ENCODE measurements at regions not wholly inside any gene's neighbourhood (a gene's known extent, or its start where the extent isn't known, plus 50 kb on each side); places are given as distances from the start of the nearest gene placed in this dataset.
"Not testable (repeated sequence)": the region's sequence is repeated elsewhere in the genome, so short reads cannot be mapped to it uniquely, and the experiment has no call there.

- in situ Hi-C loops (cut with MboI; ENCODE audit: low pct_unique_long_range_greater_than_20kb in 2 of 9, low sequenced_read_pairs in 9 of 9, unreplicated experiment in 9 of 9) = no loop called here
- no peak for ATAC-seq (replicated peaks in 6 of 8)
- Histone ChIP-seq H3K27ac (no peak overlapping the region), H3K4me3 (no peak overlapping the region), H3K4me1 (replicated peaks in 1 of 2) (peaks cover 4 to 16% of the 10 kb centered on the region in 2 donors)
- WGBS, 10 experiments = 43 to 100% (median 86%) methylated on average over 1 to 5 of the region's 5 CpGs; no CpG with 5 or more reads in 4 of the 10 experiments
Measured at GRCh38 chr6:163735076-163735475, 320.6 kb downstream of the QKI start.

- Histone ChIP-seq H3K4me3 (no peak overlapping the region), H3K27ac (no peak overlapping the region), H3K4me1 (replicated peaks in 1 of 2) (peaks cover 4 to 16% of the 10 kb centered on the region in 2 donors)
- in situ Hi-C loops (cut with MboI; ENCODE audit: low pct_unique_long_range_greater_than_20kb in 2 of 9, low sequenced_read_pairs in 9 of 9, unreplicated experiment in 9 of 9) = no loop called here
- WGBS, 10 experiments = 71 to 100% (median 87%) methylated on average over 1 to 2 of the region's 2 CpGs; no CpG with 5 or more reads in 4 of the 10 experiments
- ATAC-seq (replicated peaks in 6 of 8) = no peak
Measured at GRCh38 chr6:163733061-163733460, 318.5 kb downstream of the QKI start.

GRCh38 chr6:163732479-163732878, 318.0 kb downstream of the QKI start:
- ATAC-seq (replicated peaks in 6 of 8) = no peak
- in situ Hi-C loops (cut with MboI; ENCODE audit: low pct_unique_long_range_greater_than_20kb in 2 of 9, low sequenced_read_pairs in 9 of 9, unreplicated experiment in 9 of 9) = no loop called here
- 7 to 93% (median 65%) methylated on average over 1 to 3 of the region's 3 CpGs for WGBS, 10 experiments

GRCh38 chr6:163732014-163732351, 317.5 kb downstream of the QKI start:
- H3K4me3 ChIP-seq; H3K27ac ChIP-seq; in situ Hi-C loops (cut with MboI; ENCODE audit: low pct_unique_long_range_greater_than_20kb in 2 of 9, low sequenced_read_pairs in 9 of 9, unreplicated experiment in 9 of 9); ATAC-seq (replicated peaks in 6 of 8): not testable (repeated sequence)
- peaks cover 4 to 16% of the 10 kb centered on the region in 2 donors for H3K4me1 ChIP-seq (replicated peaks in 1 of 2)
- 73 to 100% (median 95%) methylated on average over 1 to 9 of the region's 9 CpGs; no CpG with 5 or more reads in 3 of the 10 experiments for WGBS, 10 experiments

More at GRCh38 chr6:163732479-163732878, 318.0 kb downstream of the QKI start:
- H3K4me1 ChIP-seq (replicated peaks in 1 of 2) = peaks cover 4 to 16% of the 10 kb centered on the region in 2 donors
- H3K27ac ChIP-seq = no peak overlapping the region
- no peak overlapping the region for H3K4me3 ChIP-seq

- peaks cover 4 to 16% of the 10 kb centered on the region in 2 donors for H3K4me1 ChIP-seq (replicated peaks in 1 of 2)
- no peak overlapping the region for H3K27ac ChIP-seq
- WGBS, 10 experiments = 0 to 95% (median 88%) methylated on average over 1 to 9 of the region's 10 CpGs; no CpG with 5 or more reads in 3 of the 10 experiments
- peak in 5 of 8 experiments; percentile 73 to 94 (median 87) for ATAC-seq (replicated peaks in 6 of 8)
- in situ Hi-C loops (cut with MboI; ENCODE audit: low pct_unique_long_range_greater_than_20kb in 2 of 9, low sequenced_read_pairs in 9 of 9, unreplicated experiment in 9 of 9) = no loop called here
- H3K4me3 ChIP-seq = no peak overlapping the region
Measured at GRCh38 chr6:163731215-163732013, 316.9 kb downstream of the QKI start.

- ATAC-seq (replicated peaks in 6 of 8) = peak in 2 of 8 experiments; percentile 9 to 19
- peak overlapping the region in 1 of 2 donors; percentile 8 for H3K27ac ChIP-seq
Measured at GRCh38 chr6:163730246-163731210, 316.0 kb downstream of the QKI start.

GRCh38 chr6:163729127-163729872, 314.8 kb downstream of the QKI start:
- in situ Hi-C loops (cut with MboI; ENCODE audit: low pct_unique_long_range_greater_than_20kb in 2 of 9, low sequenced_read_pairs in 9 of 9, unreplicated experiment in 9 of 9) = no loop called here

More at GRCh38 chr6:163730246-163731210, 316.0 kb downstream of the QKI start:
- Histone ChIP-seq H3K4me3 (no peak overlapping the region), H3K4me1 (replicated peaks in 1 of 2) (peaks cover 9 to 14% of the 10 kb centered on the region in 2 donors)
- WGBS, 10 experiments = 87 to 100% (median 94%) methylated on average over 1 to 9 of the region's 21 CpGs; no CpG with 5 or more reads in 7 of the 10 experiments
- in situ Hi-C loops (cut with MboI; ENCODE audit: low pct_unique_long_range_greater_than_20kb in 2 of 9, low sequenced_read_pairs in 9 of 9, unreplicated experiment in 9 of 9) = no loop called here

GRCh38 chr6:163728442-163729126, 314.1 kb downstream of the QKI start:
- peaks cover 9 to 14% of the 10 kb centered on the region in 2 donors for H3K4me1 ChIP-seq (replicated peaks in 1 of 2)
- H3K4me3 ChIP-seq = no peak overlapping the region
- in situ Hi-C loops (cut with MboI; ENCODE audit: low pct_unique_long_range_greater_than_20kb in 2 of 9, low sequenced_read_pairs in 9 of 9, unreplicated experiment in 9 of 9) = no loop called here
- WGBS, 10 experiments = 50 to 100% (median 92%) methylated on average over 1 to 5 of the region's 13 CpGs; no CpG with 5 or more reads in 1 of the 10 experiments
- no peak for ATAC-seq (replicated peaks in 6 of 8)
- no peak overlapping the region for H3K27ac ChIP-seq

More at GRCh38 chr6:163729127-163729872, 314.8 kb downstream of the QKI start:
- Histone ChIP-seq H3K27ac (no peak overlapping the region), H3K4me3 (no peak overlapping the region), H3K4me1 (replicated peaks in 1 of 2) (peaks cover 9 to 14% of the 10 kb centered on the region in 2 donors)
- 60 to 100% (median 91%) methylated on average over 1 to 11 of the region's 16 CpGs for WGBS, 10 experiments
- ATAC-seq (replicated peaks in 6 of 8) = no peak

- no peak overlapping the region for H3K4me3 ChIP-seq
- H3K4me1 ChIP-seq (replicated peaks in 1 of 2) = peaks cover 16 to 21% of the 10 kb centered on the region in 2 donors
- H3K27ac ChIP-seq = no peak overlapping the region
- no peak for ATAC-seq (replicated peaks in 6 of 8)
- WGBS, 10 experiments = 38 to 100% (median 86%) methylated on average over 1 to 12 of the region's 14 CpGs; no CpG with 5 or more reads in 2 of the 10 experiments
- in situ Hi-C loops (cut with MboI; ENCODE audit: low pct_unique_long_range_greater_than_20kb in 2 of 9, low sequenced_read_pairs in 9 of 9, unreplicated experiment in 9 of 9) = no loop called here
Measured at GRCh38 chr6:163726037-163726695, 311.6 kb downstream of the QKI start.

- Histone ChIP-seq H3K4me1 (replicated peaks in 1 of 2) (peaks cover 13% of the 10 kb centered on the region in 2 donors), H3K4me3 (no peak overlapping the region), H3K27ac (no peak overlapping the region)
- peak in 5 of 8 experiments; percentile 38 to 69 (median 52) for ATAC-seq (replicated peaks in 6 of 8)
- in situ Hi-C loops (cut with MboI; ENCODE audit: low pct_unique_long_range_greater_than_20kb in 2 of 9, low sequenced_read_pairs in 9 of 9, unreplicated experiment in 9 of 9) = no loop called here
- WGBS, 10 experiments = 65 to 100% (median 79%) methylated on average over 1 to 11 of the region's 19 CpGs; no CpG with 5 or more reads in 2 of the 10 experiments
Measured at GRCh38 chr6:163725008-163725941, 310.8 kb downstream of the QKI start.

GRCh38 chr6:163724196-163724595, 309.7 kb downstream of the QKI start:
- in situ Hi-C loops (cut with MboI; ENCODE audit: low pct_unique_long_range_greater_than_20kb in 2 of 9, low sequenced_read_pairs in 9 of 9, unreplicated experiment in 9 of 9) = no loop called here
- Histone ChIP-seq H3K27ac (no peak overlapping the region), H3K4me1 (replicated peaks in 1 of 2) (peaks cover 13% of the 10 kb centered on the region in 2 donors), H3K4me3 (no peak overlapping the region)
- WGBS, 10 experiments = 58 to 100% (median 64%) methylated on average over 1 to 5 of the region's 8 CpGs; no CpG with 5 or more reads in 3 of the 10 experiments
- peak in 1 of 8 experiments; percentile 27 for ATAC-seq (replicated peaks in 6 of 8)
